Activated CD4-positive, alpha-beta T cell treated with anti-CD3 and anti-CD28 coated beads for 48 hours (primary cell): ENCODE measurements at regions not wholly inside any gene's neighbourhood (a gene's known extent, or its start where the extent isn't known, plus 50 kb on each side); places are given as distances from the start of the nearest gene placed in this dataset.
"Not testable (repeated sequence)": the region's sequence is repeated elsewhere in the genome, so short reads cannot be mapped to it uniquely, and the experiment has no call there.

ENCODE experiments used
- DNase-seq: peaks from one replicate; pipeline ENCODE4 v3.0.0-alpha.2; 2020

DNA sequence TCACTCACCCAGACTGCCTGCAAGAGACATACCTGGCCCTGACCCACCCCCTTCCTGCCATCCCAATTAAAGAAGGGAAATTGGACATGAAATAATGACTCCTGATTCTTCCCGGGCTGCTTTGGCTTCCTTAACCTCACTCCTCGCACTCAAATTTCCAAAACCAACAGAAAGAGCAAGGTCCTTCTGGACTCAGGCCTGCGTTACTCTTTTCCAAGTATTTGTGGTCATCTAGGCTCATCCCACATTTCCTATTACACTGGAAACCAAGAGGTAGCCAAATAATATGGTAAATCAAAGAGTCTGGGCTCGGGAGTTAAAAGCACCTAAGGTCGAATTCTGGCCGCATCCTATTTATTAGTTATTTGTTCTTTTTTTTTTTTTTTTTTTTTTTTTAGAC is 359.3 kb downstream of the NPIPA8 start:
- DNase-seq, result no peak

DNA sequence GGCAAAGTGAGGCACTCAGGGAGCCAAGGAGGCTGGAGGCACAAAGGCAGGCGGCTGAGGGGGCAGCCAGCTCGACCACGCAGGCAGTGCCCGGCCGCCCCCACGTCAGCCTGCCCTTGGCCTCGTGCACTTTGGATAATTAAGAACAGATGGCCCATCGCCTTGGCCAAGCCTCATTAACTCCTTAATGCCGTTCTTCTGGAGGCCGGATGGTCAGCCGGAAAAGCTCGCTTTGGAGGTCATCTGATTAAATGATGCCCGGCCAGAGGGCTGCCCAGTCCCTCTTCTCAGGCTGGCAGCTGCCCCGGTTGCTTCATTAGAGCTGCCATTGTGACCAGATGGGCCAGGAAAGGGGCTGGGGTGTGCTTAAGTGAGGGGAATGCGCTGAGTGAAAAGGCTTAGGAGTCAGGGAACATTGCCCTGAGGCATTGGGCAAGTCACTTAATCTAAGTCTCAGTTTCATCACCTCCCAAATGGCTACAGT is 364.0 kb downstream of the NPIPA8 start:
- no peak for DNase-seq

GRCh38 chr16:17970816-17971331 is 365.7 kb downstream of the NPIPA8 start:
- no peak for DNase-seq

DNA sequence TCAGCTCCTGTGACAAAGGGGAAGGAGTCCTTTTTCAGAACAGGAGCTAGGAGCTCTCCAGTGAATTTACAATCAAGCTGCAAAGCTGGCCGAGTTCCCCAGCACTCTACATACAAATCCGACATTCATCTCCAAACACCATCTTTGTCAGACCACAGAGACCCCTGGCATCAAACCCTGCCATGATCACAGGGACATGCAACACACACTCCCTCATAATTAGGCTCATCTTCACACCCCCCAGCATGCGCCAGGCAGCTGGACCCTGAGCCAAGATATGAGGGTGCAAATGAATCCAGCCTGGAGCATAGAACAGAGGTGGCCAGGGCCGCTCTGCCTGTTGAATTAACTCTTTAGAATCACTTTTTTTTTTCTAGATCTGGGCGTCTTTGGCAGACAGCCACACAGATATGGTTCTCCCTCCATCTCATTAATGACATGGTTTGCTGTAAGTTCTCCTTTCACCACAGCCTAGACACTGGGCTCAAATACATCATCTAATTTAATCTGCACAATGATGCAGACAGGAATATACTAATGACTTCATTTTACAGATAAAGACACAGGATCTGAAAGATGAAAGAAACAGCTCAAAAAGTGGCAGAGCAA is 366.3 kb downstream of the NPIPA8 start:
- no peak for DNase-seq

DNA sequence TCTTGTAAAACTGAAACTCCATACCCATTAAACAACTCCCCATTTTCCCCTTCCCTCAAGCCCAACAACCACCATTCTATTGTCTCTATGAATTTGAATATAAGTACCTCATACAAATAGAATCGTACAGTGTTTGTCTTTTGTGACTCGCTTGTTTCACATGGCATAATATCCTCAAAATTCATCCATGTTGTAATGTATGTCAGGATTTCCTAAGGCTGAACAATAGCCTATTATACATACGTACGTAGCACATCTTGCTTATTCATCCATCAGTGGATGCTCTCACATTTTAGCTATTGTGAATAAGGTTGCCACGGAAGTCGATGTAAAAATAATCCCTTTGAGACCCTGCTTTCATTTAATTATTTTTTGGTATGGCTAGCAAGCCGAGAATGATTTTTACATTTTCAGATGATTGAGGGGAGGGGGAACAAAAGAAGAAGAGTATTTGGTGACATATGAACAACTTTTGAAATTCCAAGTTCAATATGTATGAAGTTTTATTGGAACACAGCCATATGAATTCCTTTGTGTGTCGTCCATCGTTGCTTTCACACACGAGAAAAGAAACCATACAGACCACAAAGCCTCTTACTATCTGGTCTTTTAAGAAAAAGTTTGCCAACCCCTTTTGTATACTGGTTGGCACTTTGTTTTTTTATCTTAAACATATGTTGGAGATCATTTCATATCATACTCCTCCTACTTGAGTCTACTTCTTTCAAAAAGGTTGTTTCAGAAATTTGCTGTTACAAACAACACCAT is 371.2 kb downstream of the NPIPA8 start:
- DNase-seq, result no peak

- DNase-seq, result no peak
These were observed 372.3 kb downstream of the NPIPA8 start for GRCh38 chr16:17964196-17964595.

DNA sequence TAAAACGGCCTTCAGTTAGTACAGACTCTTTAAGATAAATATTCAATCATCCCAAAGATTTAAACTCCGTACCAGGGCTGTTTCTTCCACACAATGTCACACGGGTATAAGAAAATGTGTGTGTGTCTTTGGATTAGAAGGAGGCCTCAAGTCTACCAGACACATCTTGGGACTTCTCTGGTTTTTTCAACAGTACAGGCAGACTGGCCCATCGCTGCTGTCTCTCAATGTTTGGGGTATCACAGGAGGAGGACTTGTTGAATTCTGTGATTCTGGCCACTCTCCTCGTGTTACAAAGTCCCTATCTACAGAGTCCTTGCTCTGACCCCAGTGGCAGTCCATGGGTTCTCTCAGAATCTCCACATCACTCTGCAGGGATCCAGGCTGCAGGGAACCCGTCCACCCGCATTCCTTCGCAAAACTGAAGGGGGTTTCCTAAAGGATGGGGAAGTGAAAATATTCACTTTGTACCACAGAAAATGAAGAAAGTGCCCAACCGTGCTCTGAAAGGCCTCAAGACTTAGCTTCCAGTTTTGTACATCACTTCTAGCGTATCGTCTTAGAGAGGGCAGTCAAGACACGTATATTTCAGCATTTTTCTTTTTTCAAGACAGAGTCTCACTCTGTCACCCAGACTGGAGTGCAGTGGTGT is 373.2 kb downstream of the NPIPA8 start:
- no peak for DNase-seq

DNA sequence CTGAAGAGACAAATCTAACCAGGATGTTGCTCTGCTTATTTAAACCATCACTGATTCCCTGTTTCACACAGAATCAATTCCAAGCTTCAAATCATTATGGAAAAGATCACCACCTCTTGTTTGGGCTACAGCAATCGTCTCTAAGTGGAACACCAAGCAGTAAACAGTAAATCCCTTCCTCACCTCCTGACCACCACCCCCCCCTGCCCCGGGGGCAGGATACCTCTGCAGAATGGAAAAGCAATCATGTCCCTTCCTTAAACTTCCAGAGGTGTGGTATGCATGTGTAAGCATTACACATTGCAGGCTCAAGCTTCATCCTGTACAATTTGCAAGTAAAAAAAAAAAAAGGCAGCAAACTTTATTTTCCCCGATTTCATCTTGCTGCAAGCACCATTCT is 373.8 kb downstream of the NPIPA8 start:
- no peak for DNase-seq

DNA sequence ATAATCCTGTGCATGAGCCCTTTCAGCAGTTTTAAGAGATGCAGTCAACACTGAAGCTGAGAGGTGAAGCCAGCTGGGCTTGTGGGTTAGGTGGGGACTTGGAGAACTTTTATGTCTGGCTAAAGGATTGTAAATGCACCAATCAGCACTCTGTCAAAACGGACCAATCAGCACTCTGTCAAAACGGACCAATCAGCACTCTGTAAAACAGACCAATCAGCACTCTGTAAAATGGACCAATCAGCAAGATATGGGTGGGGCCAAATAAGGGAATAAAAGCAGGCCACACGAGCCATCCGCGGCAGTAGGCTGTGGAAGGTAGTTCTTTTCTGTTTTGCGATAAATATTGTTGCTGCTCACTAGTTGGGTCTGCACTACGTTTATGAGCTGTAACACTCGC is 374.7 kb downstream of the NPIPA8 start:
- DNase-seq, result not testable (repeated sequence)

DNA sequence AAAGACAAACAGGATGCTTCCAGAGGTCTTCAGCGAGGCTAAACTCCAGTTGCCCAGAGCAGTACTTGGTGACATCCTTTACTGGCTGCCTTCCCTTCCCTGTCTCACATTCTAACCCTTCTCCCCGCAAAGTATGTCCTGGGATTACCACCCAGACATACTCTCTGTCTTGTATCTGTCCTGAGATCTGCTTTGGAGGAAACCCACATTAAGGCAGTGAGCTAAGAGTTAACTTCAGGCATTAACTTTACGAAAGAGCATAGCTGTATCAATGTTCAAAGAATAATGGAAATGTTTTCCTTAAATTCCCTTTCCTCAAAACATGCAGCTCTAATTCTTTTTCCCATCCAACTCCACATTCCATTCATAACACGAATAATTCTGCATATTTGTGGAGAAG is 385.2 kb downstream of the NPIPA8 start:
- no peak for DNase-seq

DNA sequence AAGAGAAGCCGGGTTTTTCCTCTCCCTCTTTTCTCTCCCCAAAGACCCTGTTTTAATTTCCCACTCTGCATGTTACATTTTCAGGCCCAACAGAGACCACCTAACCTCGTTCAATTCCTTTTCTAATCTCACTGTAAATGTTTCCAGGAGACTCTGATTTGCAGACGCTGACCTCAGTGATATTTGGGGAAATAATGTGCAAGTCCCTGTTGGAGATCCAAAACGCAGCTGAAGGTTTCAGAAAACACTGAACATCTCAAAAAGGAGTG is 386.6 kb downstream of the NPIPA8 start:
- DNase-seq, result no peak

DNA sequence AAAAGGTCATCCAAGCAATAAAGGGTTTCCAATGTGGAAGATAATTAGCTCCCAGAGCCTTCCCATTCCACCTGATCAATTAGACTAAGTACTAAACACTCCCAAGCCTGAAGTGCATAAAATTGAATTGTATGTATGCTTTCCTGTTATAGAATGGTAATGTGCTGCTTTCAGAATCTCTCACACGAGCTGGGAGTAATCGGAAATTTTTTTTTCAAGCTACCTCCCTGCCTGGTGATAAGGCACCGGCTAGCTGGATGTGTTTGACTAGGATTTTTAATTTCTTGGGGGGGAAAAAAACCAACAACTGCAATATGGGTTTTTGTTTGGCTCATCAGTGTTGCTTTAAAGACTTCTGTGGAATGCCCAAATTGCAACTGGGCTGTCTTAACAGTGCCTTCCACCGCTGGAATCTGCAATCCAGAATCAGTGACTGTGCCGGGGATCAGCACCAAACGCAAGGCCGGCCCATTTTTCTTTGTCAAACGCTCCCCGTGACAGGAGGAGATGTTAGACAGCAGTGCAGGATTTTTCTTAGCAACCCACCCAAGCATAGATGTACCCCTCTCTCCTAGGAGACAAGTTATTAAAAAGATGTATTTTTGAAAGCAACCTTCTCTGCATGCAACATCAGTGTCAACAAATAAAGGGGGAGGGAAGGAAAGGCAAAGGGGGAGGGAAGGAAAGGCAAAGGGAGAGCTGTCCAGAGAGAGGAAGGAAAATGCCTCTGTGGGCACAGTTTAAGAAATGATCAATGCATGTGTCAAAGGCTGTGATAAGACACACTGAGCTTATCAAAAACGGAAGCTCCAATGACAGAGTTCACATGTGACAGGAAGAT is 387.2 kb downstream of the NPIPA8 start:
- no peak for DNase-seq

DNA sequence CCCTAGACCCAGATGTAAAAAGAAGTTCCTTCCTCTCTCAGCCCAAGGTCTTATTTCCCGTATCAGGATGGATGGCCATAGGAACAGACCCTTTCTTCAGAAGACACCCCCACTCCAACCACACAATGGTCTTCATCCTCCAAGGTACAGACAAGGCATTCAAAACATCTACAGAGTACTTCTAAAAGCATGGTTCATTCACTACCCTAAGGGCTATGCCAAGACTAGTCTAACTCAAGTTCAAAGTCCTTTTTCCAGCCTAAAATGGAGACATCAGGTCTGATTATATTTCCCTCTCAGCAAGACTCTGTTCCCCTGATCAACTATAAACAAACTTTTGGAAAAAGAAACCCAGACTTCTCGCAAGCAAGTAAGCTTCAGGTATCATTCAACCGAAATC is 388.9 kb downstream of the NPIPA8 start:
- no peak for DNase-seq

DNA sequence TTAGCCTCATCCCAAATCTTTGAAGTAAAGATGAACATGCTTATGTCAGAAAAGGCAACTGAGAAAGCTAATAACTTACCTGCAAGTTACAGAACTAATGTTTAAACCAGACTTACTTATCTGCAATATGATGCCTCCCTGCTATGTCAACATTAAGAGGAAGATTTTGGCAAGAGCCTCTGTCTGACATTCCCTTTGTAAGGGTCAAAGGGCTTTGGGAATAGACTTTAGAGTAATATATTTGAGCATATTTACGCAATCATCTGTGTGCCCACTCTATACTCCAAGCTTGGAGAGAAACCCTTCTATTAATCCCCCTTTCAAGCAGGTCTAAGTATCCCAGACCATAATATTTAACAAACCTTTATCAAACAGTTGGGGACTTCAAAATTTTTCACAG is 389.4 kb downstream of the NPIPA8 start:
- no peak for DNase-seq

GRCh38 chr16:17945080-17945601 is 391.4 kb downstream of the NPIPA8 start:
- no peak for DNase-seq

GRCh38 chr16:17944345-17944744 is 392.2 kb downstream of the NPIPA8 start:
- DNase-seq, result no peak

GRCh38 chr16:17942067-17942466 is 394.5 kb downstream of the NPIPA8 start:
- no peak for DNase-seq

DNA sequence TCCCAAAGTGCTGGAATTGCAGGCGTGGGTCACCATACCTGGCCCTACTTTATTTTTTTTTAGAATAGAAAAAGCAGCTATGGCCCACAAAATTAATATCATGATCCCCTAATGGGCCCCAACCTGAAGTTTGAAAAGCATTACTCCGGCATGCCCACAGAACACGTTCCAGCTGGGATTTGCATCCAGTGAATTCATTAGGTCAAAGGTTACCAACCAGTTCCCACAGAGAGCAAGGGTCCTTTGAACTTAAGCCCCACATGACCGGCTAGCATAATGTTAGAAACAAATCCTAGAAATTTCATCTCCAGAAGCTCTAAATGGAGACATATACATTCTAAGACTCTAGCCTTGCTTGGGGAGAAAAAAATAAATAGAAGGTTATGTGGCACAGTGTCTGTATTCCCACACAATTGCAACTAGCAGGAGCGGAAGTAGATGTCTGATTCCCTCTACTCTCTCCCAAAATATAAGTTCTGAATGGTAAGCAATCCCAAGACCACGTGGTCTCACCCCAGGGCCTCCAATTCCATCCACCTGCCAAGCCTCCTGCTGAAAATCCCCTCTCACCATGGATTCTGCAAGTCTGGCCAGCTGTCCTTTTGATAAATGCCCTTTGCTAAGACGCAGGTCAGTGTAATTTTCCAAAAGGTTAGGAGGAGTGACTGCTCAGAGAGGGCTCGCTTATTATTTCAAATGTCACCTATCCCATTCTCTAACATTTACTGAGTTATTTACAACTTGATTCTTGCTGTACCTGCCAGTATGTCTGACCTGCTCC is 395.8 kb downstream of the NPIPA8 start:
- DNase-seq, result no peak

GRCh38 chr16:17939723-17940122 is 396.8 kb downstream of the NPIPA8 start:
- DNase-seq, result no peak

DNA sequence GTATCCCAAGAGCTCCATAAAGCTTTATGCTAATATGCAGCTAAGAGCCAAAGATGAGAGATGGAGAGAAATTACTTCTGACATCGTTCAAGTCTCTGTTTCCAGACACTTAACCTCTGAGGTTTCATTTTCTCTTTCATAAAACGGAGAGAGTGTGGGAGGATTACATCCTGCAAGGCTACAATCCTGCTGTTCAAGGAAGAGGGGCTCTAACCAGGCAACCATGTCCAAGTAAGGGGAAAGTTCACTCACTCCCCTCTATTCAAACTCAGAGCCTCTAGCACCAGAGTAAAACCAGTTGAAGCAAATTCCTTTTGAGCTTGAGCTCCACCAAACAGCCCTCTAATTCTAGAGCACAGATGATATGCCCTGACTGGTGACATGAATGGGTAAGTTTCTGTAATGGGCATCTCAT is 397.4 kb downstream of the NPIPA8 start:
- DNase-seq, result no peak

DNA sequence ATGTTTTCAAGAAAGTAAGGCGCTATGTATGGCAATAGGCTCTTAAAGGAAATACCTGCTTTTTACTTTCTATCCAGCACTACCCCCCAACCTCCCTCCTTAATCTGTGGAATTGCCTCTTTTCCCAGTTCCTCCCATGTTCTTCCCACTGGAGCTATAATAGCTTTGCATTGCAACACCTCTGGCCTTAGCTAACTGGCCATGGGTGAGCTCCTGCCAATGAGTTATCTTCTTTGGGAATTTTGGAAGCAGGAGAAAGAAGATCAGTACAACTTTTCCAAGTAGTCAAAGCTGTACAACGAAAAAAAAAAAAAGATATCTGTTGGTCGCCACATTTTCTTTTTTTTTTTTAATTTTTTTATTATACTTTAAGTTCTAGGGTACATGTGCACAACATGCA is 398.0 kb downstream of the NPIPA8 start:
- DNase-seq, result no peak

DNA sequence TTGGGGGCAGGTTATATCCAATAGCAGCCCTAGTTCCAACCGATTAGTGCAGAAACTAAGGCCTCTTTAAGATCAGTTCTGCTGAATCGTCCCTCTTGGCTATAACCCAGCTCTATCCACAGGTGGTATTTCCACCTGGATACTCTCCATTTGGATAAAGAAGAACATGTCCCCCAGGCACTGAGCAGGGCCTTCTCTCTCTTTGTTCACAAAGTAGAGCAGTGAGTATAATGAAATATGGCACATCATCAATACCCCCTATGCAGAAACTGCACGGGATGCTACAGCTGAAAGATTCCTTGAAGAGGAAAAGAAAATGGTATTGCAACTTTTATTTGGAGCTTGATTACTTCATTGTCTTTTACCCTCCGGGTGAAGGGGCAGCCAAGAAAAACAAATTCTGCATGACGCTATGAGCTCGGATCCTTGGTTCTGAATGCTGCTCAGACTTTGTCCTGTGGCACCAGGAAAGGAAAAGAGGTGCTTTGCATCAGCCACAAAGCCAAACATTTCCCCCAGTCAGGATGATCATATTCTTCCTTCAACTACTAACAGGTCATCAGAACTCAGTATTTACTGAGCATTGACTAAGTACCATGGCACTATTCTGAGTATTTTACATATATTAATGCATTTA is 399.7 kb downstream of the NPIPA8 start:
- no peak for DNase-seq
